Stimulated activated CD4-positive, alpha-beta T cell treated with anti-CD3 and anti-CD28 coated beads, TNF-alpha, amount 100 ng/mL, for 24 hours (primary cell): ENCODE measurements at regions not wholly inside any gene's neighbourhood (a gene's known extent, or its start where the extent isn't known, plus 50 kb on each side); places are given as distances from the start of the nearest gene placed in this dataset.
"Not testable (repeated sequence)": the region's sequence is repeated elsewhere in the genome, so short reads cannot be mapped to it uniquely, and the experiment has no call there.

ENCODE experiments used
- DNase-seq, 3 experiments: peaks; one replicate each; pipeline ENCODE4 v3.0.0-alpha.2; 2020; ENCODE audit warnings: low read depth in 3 of 3

- no peak for DNase-seq
Measured at GRCh38 chr16:88128556-88128955, 177.3 kb downstream of the BANP start.

- not testable (repeated sequence) for DNase-seq
Measured at GRCh38 chr16:88129133-88129532, 177.9 kb downstream of the BANP start.

- DNase-seq, result no peak
Measured at GRCh38 chr16:88130016-88130415, 178.8 kb downstream of the BANP start.

- no peak for DNase-seq
Measured at GRCh38 chr16:88130681-88131080, 179.4 kb downstream of the BANP start.

- DNase-seq, result no peak
Measured at GRCh38 chr16:88131256-88131655, 180.0 kb downstream of the BANP start.

- DNase-seq, result no peak
Measured at GRCh38 chr16:88131966-88132365, 180.7 kb downstream of the BANP start.

GRCh38 chr16:88132836-88133506 lies 181.7 kb downstream of the BANP start:
- no peak for DNase-seq

GRCh38 chr16:88133507-88133843 lies 182.2 kb downstream of the BANP start:
- DNase-seq, result no peak

GRCh38 chr16:88134172-88134898 lies 183.1 kb downstream of the BANP start:
- DNase-seq, result not testable (repeated sequence)

GRCh38 chr16:88134899-88135682 lies 183.9 kb downstream of the BANP start:
- not testable (repeated sequence) for DNase-seq

GRCh38 chr16:88136211-88136713 lies 185.0 kb downstream of the BANP start:
- DNase-seq, result not testable (repeated sequence)

GRCh38 chr16:88136939-88137338 lies 185.7 kb downstream of the BANP start:
- not testable (repeated sequence) for DNase-seq

GRCh38 chr16:88139141-88139540 lies 187.9 kb downstream of the BANP start:
- not testable (repeated sequence) for DNase-seq

GRCh38 chr16:88140195-88140594 lies 189.0 kb downstream of the BANP start:
- DNase-seq, result not testable (repeated sequence)

- DNase-seq, result no peak
Measured at GRCh38 chr16:88141580-88141979, 190.3 kb downstream of the BANP start.

GRCh38 chr16:88142056-88142935 lies 191.1 kb downstream of the BANP start:
- not testable (repeated sequence) for DNase-seq

GRCh38 chr16:88143122-88144027 lies 192.1 kb downstream of the BANP start:
- not testable (repeated sequence) for DNase-seq

GRCh38 chr16:88144028-88144511 lies 192.8 kb downstream of the BANP start:
- DNase-seq, result no peak

- DNase-seq, result not testable (repeated sequence)
Measured at GRCh38 chr16:88145376-88145775, 194.1 kb downstream of the BANP start.

GRCh38 chr16:88145824-88146405 lies 194.7 kb downstream of the BANP start:
- DNase-seq, result not testable (repeated sequence)
